ENCODE measurements at regions not wholly inside any gene's neighbourhood (a gene's known extent, or its start where the extent isn't known, plus 50 kb on each side); places are given as distances from the start of the nearest gene placed in this dataset.

- no peak for TF ChIP-seq CTCF (IDR thresholded peaks at IDR 0.05)
- TF ChIP-seq POLR2A (IDR thresholded peaks at IDR 0.05) = no peak
- no peak for TF ChIP-seq EP300 (IDR thresholded peaks at IDR 0.05)
Observed at GRCh38 chr18:37657493-37657892, 91.9 kb upstream of the CELF4 start.
